ENCODE measurements at regions not wholly inside any gene's neighbourhood (a gene's known extent, or its start where the extent isn't known, plus 50 kb on each side); places are given as distances from the start of the nearest gene placed in this dataset.

DNA sequence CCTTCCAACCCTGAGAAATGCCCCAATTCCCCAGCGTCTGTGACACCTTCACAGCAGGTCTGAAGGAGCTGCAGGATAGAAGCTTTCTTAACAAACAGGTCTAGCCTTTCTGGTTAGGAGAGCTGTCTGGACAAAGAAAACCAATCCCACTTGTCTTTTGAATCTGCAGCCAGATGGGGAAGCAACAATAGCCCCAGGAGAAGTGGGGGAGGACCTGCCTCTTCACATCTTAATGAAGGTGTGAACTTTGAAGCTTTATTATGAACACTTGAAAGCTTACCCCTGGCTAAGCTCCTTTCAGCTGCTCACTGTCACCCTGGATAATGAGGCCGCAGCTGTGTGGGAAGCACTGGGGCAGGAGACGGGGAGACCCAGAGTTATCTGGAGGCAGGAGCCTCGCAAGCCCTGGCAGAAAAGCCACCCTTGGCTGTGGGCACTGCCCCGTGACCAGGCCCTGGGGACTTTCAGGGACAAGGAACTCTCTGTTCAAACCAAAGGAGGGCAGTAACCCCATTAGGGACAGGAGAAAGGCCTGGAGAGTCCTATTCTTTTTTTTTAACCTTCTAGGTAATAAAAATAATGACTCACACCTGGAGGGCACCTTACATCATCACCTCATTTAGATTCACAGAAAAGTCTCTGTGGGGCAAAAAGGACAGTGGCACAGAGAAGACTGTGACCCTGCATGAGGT is 151.8 kb upstream of the RAD23B start:
- TF ChIP-seq, protein P1, sequence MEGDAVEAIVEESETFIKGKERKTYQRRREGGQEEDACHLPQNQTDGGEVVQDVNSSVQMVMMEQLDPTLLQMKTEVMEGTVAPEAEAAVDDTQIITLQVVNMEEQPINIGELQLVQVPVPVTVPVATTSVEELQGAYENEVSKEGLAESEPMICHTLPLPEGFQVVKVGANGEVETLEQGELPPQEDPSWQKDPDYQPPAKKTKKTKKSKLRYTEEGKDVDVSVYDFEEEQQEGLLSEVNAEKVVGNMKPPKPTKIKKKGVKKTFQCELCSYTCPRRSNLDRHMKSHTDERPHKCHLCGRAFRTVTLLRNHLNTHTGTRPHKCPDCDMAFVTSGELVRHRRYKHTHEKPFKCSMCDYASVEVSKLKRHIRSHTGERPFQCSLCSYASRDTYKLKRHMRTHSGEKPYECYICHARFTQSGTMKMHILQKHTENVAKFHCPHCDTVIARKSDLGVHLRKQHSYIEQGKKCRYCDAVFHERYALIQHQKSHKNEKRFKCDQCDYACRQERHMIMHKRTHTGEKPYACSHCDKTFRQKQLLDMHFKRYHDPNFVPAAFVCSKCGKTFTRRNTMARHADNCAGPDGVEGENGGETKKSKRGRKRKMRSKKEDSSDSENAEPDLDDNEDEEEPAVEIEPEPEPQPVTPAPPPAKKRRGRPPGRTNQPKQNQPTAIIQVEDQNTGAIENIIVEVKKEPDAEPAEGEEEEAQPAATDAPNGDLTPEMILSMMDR (IDR thresholded peaks at IDR 0.05): no peak
- TF ChIP-seq POLR2A (IDR thresholded peaks at IDR 0.05): no peak
